IPS DF 4.7 (cell line): ENCODE measurements at regions not wholly inside any gene's neighbourhood (a gene's known extent, or its start where the extent isn't known, plus 50 kb on each side); places are given as distances from the start of the nearest gene placed in this dataset.

Experiments
- DNase-seq: peaks from one replicate; pipeline ENCODE4 v3.0.0-alpha.2; 2013; ENCODE audit warnings: low spot score; ENCODE audit errors: extremely low read depth

DNA sequence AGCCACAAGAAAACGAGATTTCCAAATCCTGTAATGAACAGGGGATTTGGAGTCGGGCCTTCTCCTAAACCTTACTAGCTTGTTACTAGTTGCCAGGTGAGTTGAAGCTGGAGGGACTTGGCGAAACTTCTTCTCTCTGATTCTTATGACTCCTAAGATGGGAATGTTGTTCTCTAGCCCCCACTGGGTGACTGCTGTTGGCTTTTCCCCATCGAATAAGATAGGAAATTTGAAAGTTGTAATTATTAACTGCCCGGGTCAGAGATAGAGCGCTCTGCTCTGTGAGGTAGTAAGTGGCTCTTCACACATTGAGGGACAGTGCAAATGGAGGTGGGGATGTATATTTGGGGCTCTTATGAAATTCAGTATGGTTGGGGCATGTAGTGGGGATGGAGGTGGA is 111.2 kb upstream of the MBNL2 start:
- DNase-seq: no peak

DNA sequence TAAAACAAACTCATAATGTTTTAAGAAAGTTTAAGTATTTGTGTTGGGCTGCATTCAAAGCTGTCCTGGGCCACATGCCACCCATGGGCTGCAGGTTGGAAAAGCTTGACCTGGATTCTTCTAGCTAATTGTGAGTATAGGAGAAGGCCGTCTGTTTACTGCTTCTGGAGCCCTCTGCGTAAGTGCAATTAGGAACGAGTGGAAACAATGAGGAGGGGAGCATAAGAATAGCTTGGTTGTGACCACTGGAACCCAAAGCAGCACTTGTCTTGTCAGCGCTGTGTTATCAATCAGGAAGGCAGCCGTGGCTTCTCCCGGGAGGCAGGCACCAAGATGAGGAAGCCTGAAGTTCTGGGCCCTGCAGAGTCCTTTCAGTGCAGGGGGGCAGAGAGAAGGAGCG is 110.4 kb upstream of the MBNL2 start:
- no peak for DNase-seq

DNA sequence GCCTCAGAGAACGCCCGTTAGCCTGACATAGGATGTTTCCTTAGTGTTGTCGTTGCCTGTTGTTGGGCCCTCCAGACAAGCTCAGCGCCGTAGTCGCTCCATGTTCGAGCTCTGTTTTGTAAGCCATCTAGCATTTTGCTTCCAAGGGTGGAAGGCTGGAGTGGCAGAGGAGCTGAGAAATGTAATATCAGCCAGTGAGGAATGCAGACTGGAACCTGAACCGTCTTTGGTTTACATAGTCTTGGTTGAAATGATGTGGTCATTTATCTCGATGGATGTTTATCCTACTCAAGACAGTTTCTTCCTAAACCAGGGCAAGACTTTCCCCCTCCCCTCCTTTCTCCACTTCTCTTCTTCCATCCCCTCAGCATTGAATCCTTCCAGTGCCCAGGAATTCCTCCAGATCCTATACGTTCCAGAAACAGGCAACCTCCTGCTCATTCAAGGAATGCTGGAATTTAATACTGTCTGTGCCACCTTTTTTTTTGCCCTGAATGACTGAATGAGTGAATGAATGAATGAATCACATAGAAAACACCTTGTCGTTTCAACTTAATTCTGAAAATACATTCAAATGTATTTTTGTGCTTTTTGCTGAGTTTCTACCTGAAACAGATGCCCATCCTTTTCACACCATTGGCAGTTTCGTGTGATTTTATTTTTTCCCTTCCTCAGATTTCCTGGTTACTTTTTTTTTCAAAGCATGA is 109.5 kb upstream of the MBNL2 start:
- DNase-seq: no peak

DNA sequence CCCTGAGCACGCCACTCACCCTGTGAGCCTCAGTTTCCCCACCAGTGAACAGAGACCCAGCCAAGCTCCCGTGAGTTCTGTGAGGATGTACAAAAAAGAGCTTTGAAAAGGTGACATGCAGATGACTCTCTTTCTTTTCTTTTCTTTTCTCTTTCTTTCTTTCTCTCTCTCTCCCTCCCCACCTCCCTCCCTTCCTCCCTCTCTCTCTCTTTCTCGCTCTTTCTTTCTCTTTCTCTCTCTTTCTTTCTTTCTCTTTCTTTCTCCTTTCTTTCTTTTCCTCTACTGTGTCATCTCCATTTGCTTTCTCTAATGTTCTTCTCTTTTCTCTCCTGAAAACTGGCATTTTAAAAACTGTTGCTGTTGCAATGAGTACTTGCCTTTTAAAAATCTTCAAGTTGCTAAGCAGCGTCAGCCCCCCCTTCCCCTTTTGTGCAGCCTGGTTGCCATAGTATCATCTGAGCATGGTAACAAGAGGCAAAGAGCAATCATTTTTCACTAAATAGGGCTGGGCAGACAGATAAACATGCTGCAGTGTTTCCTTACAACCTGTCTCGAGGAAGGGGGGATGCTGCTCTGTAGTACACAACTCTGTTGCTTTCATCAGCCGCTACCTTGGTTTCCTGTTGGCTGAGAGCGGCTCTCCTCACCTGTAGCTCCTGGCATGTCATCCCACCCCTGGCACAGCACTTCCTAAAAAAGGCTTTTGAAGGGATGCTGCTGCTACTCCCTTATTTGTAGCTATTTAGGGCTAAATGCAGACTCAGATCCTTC is 108.7 kb upstream of the MBNL2 start:
- DNase-seq: no peak

DNA sequence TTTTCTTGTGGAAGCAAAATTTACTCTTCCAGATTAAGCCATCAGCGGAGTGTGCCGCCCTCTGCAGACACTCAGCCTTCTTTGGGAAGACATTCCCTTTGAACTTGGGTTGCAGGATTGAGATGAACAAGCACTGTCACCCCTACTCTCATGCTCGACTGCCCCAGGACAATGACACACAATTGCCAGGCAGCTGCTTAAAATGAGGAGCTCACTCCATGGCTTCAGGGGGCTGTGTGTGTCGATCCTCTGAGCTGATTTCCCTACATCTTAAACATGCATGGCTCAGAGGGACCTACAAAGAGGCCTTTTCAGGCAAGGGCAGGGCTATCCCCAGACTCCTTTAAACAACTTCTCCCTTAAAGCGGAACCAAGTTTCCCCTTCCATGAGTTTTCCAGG is 107.5 kb upstream of the MBNL2 start:
- no peak for DNase-seq

DNA sequence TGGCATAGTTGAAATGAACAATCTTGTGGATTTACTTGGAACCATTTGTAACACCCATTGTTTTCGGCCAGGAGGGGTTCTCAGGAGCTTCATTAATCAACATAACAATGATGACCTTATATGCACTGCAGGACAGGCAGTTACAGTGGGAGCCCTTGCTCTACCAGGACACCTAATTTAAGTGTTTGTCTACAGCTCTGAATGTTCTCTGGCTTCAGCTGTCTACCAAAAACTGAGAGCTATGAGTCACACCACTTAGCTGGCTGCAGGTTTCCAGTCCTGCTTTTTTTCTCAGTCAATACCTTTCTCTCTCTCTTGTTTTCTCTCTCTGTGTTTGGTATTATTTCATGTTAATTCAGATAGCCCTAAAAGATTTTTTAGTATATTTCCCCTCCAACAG is 105.4 kb upstream of the MBNL2 start:
- no peak for DNase-seq

DNA sequence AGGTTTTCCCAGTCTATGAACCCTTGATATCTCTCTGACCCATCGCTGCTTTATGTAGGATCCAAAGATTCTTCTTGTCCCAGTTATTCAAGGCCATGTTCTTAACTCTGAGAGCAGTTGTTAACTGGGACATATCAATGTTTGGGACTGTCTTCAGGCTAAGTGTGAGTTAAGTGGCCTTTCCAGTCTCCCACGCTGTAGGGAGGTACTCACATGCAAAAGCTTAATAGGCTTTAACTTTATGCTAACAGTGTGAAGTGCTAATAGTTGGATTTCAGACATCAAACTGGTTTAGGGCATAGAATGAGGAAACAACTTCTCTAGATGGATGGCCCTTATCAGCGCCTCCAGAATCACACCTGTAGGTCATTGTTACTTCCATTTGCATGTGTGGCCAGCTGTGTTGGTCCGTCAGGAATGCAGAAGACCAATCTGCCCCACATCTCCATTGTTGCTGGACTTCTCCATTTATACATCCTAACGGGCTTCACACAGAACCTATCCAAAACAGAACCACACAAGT is 104.7 kb upstream of the MBNL2 start:
- DNase-seq: no peak

DNA sequence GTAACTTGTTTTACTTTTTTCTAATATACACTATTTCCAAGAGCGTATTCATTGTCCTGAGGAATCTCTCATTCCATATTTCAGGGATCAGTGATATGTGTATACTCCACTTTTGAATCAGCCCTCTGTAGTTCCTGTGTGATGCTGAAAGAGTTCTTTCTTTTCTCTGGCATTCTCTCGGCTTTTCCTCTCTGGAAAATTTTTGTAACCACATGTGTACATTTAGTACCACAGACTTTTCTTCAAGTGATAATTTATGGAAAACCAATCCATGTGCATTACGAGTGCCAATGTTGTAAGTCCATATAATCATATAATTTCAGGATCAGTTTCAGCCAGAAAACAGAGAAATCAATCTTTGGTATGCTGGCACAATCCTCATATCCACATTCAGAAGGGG is 102.2 kb upstream of the MBNL2 start:
- DNase-seq: no peak

DNA sequence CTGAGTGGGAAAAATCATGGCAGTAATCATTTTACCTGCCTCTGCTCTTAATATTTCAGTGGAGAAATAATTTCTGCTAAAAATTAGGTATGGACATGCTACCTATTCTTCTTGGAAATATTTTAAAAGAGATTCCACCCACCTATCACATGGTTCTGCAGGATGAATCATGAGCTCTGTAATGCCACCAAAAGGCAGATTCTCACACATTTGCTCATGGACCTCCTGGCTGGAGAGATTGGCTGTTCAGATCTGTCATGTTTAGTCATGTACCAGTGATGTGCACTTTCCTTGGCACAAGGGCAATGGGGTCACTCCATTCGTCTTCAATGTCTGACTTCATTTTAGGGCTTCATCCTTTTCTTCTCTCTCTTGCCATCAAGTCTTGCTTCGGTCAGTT is 101.8 kb upstream of the MBNL2 start:
- DNase-seq: no peak

DNA sequence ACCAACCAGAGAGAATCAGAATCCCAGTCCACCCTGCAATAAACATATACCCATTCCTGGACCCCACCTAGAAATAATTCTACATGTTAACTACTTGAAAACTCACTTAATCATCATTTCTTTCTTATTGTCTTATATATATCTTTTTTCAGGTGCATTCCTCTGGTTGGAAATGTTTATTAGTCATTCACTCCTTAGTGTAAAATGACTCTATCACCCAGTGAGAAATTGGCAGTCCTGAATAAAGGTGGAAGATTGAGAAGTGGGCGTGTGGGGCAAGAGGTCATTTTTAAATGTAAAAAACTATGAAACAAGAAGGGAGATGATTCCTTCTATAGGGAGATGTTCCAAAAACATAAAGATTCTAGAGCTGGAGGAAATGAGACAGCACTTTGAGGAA is 101.2 kb upstream of the MBNL2 start:
- no peak for DNase-seq

DNA sequence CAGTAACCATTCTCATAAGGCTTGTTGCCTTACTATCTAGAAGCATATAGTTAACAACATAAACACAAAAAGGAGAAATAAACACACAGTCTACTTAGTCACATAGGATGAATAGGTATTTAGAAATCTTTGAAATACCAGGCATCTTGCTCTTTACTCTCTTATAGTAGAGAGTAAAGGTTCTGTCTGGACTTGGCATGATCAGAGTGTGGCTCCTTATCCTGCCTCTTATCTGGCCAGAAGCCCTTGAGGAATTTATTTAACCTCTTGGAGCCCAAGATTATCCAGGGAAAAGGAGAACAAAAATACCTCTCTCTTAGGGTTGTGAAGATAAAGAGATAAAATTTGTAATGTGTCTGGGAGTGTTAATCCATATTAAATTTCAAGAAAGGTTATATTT is 100.2 kb upstream of the MBNL2 start:
- no peak for DNase-seq

DNA sequence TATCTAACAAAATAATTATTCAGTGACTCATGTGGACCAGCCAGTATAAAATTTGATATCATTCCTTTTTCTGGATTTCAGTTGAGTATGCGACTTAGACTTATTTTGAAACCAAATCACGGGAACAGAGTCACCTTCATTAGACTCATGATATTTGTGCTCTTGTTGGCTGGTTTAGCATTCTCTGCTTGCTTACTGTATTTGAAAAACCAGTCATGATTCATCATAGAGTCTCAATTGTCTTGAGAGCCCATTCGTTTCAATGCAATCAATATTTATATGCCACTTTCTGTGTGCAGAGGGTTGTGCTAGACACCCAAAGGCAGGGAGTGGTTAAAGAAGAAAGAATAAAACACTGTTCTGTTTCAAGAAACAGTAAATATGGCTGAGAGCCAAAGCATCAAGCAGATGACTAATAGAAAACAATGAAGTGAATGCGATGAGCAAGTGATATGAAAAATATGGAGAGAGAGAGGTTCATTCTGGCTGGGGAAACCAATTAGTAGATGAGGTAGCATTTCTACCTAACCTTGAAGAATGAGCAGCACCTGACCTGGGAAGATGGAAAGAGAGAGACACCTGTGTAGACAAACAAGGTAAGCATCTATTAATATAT is 99.6 kb upstream of the MBNL2 start:
- DNase-seq: no peak

DNA sequence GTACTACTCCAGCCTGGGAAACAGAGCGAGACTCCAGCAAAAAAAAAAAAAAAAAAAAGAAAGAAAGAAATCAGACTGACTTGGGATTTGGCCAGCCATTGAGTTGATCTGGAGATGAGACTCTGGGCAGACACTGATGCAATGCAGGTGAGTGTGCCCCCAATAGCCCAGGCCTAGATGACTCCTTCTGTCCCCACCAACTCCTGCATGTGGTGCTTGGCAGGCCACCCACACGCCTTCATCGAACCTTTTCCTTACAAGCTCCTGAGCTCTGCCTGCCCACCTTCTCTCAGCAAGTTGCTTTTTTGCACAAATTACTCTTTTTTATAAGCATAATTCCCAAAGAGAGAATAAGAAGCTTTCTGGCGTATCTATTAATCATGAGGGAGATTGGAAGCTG is 97.9 kb upstream of the MBNL2 start:
- DNase-seq: no peak

DNA sequence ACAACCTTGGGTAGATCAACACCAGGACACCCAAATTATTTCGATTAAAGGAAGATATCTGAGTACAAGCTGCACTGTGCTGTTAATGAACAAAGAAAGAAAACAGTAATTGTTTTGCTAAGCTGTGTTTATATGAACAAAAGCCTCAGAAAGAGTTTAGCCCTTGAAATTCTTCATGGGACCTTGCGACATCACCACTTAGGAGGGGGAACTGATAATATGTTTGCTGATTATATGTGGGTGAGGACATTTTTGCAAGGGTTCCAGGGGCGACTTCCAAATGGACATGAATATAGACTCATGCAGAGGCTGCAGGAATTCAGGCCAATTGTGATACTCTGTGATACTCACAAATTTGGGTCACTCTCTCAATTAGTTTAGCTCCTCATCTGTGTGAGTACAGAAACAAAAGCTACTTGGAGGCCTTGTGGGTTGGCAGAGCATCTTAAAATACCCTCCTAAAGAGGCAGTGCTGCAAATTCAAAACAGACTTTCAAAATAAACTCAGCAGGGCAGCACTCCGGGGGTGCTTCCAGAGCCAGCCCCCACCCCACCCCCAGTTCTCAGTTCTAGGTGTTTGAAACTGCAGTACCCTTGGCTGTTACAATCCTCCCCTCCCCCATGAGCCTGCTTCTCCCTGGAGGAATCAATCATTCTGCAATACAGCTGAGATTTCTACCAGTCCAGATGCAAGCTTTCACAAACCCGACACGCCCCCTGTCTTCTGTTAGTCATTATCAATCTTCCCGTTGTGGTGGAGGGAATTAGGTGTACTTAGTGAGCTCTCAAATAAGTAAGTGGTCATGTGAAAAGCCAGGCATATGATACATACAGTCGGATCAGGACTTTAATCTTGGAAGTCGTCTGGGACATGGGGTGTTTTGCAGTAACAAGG is 97.0 kb upstream of the MBNL2 start:
- no peak for DNase-seq

DNA sequence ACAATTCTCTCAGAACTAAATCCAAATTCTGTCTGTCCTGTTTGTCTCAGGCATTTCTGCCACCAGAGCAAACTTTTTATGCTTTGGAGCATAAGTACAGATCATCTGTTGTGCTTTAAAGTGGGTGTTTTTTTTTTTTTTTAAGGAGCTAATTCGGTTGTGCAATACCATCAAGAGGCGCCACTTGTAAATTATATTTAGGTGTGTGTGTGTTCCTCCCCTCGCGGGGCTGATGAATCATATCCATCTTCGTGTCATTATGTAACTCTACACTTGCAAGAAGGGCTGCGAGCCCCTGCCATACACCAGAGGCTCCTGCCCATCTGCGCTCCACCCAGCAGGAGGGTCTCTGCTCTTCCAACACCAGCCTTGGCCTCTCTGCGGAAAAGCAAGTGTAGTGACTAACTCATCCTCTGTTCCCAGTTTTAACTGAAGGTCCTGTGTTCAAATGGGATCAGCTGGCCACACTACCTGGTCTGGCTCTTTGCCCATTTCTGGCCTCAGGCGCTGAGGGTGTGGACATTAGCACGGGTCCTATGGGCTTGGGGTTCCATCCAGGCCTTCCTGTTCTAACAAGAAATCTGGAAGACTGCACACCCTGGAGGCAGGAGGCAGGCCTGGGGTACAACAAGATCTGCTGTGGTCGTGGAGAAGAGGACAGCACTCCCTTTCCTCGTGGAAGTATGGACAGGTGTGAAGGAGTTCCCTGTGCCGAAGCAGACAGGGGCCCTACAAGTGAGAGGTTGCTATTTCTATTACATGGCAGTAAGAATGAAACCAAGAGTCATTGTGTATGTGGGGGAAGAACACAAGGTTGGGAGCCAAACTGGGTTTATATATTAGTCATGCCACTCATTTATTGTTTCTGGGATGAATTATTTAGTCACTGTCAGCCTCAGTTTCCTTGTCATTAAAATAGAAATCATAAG is 96.1 kb upstream of the MBNL2 start:
- DNase-seq: no peak

DNA sequence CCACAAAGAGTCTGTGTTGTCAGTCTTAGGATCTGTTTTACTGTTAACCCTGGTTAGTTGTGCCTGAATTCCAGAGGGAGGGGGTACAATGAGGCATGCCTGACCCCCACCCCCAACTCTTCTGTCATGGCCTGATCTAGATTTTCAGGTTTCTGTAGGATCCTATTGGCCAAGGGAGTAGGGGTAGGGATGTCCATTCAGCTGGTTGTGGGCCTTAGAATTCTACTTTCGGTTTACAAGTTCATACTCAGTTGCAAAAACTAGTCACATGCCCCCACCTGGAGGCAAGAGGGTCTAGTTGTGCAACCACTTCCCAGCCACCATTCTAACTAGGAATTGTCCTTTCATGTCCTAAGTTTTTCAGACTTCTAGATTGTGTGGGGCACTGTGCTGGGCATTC is 94.3 kb upstream of the MBNL2 start:
- no peak for DNase-seq

DNA sequence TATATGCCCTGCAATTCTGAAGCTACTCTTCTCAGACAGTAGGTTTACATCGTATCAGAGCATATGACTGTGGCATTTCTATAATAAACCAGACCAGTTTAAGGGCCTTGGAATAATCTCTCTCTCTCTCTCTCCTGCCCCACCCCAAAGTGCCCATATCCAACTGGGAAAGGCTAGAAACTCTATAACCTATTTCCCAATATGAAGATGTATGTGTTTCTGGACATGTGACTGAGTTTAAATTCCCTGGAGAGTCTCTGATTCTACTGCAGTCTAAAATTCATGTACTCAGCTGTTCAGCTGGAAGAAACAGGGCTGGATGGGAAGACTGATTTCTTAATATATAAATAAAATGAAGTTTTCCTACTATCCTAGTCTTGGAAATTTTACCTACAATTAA is 91.9 kb upstream of the MBNL2 start:
- DNase-seq: no peak

DNA sequence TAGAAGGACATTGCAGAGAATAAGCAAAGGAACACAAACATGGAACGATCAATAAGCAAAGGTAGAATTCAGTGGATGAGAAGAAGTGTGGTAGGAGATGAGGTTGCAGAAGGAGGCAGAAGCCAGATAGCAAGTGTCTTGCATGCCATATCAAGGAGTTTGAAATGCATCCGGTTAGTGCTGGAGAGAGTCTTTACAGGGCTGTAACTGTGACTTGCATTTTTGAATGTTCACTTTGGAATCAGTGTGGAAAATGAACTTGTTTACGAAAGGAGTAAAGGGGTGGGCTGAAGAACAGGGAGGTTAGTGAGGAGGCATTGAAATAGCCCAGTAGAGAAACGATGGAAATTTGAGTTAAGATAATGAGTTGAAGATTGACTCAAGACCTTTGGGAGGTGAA is 90.7 kb upstream of the MBNL2 start:
- no peak for DNase-seq

DNA sequence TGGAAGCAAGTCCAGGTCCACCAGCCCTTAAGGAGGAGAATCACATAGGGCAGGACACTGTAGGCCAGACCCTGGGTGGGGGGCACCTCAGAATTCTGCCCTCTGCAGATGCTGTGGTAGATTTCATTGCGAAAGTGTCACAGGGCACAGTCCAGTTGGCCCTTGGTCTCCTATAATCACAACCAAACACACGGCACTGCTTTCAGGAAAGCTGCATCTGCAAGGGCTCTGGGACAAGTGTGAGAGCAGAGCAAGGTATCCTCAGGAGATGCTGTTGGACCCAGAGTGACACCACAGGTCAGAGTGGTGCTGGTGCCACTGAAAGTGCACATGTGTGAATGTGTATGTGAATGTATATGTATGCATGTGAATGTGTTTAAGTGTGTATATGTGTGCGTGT is 88.6 kb upstream of the MBNL2 start:
- no peak for DNase-seq

DNA sequence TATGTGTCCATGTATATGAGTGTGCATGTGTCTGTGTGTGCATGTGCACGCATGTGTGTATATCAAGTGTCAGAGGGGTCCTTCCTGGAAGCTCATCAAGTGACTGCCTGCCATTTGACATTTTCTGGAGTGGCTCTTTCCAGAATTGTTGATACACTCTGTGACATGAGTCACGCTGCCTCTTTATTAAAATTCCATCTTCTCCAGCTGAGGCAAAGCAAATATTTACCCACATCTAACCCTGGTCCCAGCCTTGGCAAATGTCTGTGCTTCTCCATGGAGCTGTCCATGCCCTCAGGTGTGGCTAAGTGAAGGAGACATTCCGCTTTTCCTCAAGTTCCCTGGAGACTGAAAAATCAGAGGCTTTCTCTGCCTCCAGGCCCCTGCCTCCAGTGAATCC is 88.2 kb upstream of the MBNL2 start:
- DNase-seq: no peak
